Activated CD8-positive, alpha-beta T cell treated with anti-CD3 and anti-CD28 coated beads, Interleukin-2, amount 10 ng/mL, durations not matched to agents 7 days and 5 days (primary cell): ENCODE measurements at regions not wholly inside any gene's neighbourhood (a gene's known extent, or its start where the extent isn't known, plus 50 kb on each side); places are given as distances from the start of the nearest gene placed in this dataset.

ENCODE experiments used
- ATAC-seq: fragments of 150-1000 bp; cut with Tn5 transposase; one replicate; pipeline ENCODE4 v1.10.0; 2021; ENCODE audit warnings: moderate library complexity
- CTCF ChIA-PET: fragments of 350-600 bp; sonication (Branson Sonifier 250); formaldehyde crosslinking; loops from one replicate; lab custom pipeline; 2021; ENCODE audit warnings: antibody characterized with exemption; lab: Charles Lee
- POLR2A ChIA-PET: fragments of 350-600 bp; sonication (Branson Sonifier 250); formaldehyde crosslinking; loops from one replicate; lab custom pipeline; 2021; ENCODE audit warnings: antibody characterized with exemption; lab: Charles Lee
- DNase-seq: peaks from one replicate; pipeline ENCODE4 v3.0.0-alpha.2; 2020
- H3K27ac Mint-ChIP-seq: one replicate; pipeline ENCODE4 v1.8.0; 2021; ENCODE audit warnings: mild to moderate bottlenecking, mixed read lengths
- H3K27me3 Mint-ChIP-seq: one replicate; pipeline ENCODE4 v1.8.0; 2021; ENCODE audit warnings: low read depth, mixed read lengths
- H3K36me3 Mint-ChIP-seq: one replicate; pipeline ENCODE4 v1.8.0; 2021; ENCODE audit warnings: low read depth, mixed read lengths
- H3K4me1 Mint-ChIP-seq: one replicate; pipeline ENCODE4 v1.8.0; 2021; ENCODE audit warnings: low read depth, mixed read lengths
- H3K4me3 Mint-ChIP-seq: one replicate; pipeline ENCODE4 v1.8.0; 2021; ENCODE audit warnings: mild to moderate bottlenecking, mixed read lengths
- H3K9me3 Mint-ChIP-seq: one replicate; pipeline ENCODE4 v1.8.0; 2022; ENCODE audit warnings: mixed read lengths; ENCODE audit not compliant: insufficient read depth

DNA sequence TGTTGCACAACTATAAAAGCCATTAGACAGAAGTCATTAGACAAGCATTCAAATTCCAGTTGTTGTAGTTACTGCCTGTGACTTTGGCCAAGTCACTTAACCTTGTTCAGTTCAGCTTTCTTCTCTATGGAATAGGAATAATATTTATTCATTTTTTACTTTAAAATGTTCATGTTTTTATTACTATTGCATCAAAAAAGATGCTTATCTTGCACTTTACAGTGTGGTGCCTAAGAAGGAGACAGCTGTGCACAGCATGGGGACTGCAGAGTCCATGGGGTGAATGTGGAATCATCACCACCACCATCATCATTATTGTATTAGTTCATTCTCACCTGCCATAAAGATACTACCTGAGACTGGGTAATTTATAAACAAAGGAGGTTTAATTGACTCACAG, 504.2 kb downstream of the SOX2 start:
- Mint-ChIP-seq H3K27me3 (no peaks in the 10 kb centered on the region), H3K4me1 (no peaks in the 10 kb centered on the region), H3K4me3 (no peak overlapping the region), H3K36me3 (no peaks in the 10 kb centered on the region), H3K9me3 (no peaks in the 10 kb centered on the region), H3K27ac (no peak overlapping the region)
- ATAC-seq (no peak), DNase-seq (no peak)
- CTCF ChIA-PET = no interaction called here
- POLR2A ChIA-PET = no interaction called here

DNA sequence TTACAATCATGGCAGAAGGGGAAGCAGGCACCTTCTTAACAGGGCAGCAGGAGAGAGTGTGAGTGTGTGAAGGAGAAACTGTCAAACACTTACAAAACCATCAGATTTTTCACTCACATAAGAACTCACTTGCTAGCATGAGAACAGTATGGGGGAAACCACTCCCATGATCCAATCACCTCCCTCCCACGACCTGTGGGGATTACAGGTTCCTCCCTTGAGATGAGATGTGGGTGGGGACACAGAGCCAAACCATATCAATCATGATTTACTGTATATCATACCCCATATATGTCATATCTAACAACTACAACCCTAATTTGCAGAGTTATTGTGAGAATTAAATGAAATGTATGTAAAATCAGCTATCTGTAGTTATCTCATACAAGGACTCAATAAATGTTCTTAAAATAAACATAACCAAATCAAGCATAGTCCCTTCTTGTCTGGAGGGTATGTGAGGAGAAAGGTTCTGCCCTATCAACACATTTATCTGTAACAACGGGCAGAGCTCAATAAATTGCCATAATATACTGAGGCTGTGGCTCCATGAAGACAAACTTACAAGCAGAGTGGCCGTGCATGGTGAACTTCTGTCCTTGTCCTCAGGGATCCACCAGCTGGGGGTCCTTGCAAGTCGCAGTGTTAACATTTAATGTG, 504.7 kb downstream of the SOX2 start:
- H3K9me3 Mint-ChIP-seq = no peaks in the 10 kb centered on the region
- no peaks in the 10 kb centered on the region for H3K36me3 Mint-ChIP-seq
- no peak for DNase-seq
- CTCF ChIA-PET = no interaction called here
- no peaks in the 10 kb centered on the region for H3K4me1 Mint-ChIP-seq
- H3K27ac Mint-ChIP-seq = no peak overlapping the region
- H3K4me3 Mint-ChIP-seq = no peak overlapping the region
- no peaks in the 10 kb centered on the region for H3K27me3 Mint-ChIP-seq
- POLR2A ChIA-PET = no interaction called here
- ATAC-seq = no peak

DNA sequence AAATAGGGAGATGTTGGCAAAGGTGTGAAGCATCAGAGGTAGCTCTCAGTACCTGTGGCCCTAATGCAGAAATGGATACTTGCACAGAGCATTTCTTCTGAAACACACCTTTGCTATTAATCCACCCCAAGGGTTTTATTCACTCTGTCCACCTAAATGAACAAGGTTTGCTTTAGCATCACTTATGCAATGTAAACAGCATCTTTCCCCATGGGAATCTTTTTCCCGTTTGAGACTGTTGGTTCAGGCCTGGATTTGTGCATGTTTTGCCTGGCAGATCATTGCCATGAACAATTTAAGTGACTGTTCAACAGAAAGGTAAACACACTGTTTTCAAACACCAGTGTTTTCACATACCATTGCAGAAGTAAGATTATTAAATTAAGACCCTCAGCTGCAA, 508.3 kb downstream of the SOX2 start:
- no peaks in the 10 kb centered on the region for H3K4me1 Mint-ChIP-seq
- H3K27me3 Mint-ChIP-seq = no peaks in the 10 kb centered on the region
- H3K4me3 Mint-ChIP-seq = no peak overlapping the region
- H3K27ac Mint-ChIP-seq = no peak overlapping the region
- no peaks in the 10 kb centered on the region for H3K36me3 Mint-ChIP-seq
- no peak for DNase-seq
- no peak for ATAC-seq
- CTCF ChIA-PET = no interaction called here
- H3K9me3 Mint-ChIP-seq = no peaks in the 10 kb centered on the region
- POLR2A ChIA-PET = no interaction called here

DNA sequence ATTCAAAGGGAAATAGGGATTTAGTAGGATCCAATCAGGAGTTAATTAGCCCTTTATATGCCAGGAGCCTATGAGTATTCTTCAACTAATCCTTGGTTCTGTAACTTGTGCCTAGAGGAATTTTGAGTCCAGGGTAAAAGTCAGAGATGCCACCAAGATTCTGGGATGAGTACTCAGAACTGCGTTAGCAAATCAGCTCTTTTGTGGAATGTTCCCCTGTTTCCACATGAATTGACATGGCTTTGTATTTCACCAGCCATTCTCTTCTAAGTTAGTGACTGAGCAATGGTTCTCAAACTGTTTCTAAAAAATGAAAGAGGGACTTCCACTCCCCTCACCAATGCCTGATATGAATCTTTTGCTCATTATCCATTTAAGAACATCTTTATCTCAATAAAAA, 508.7 kb downstream of the SOX2 start:
- Mint-ChIP-seq H3K4me3 (no peak overlapping the region), H3K9me3 (no peaks in the 10 kb centered on the region), H3K27ac (no peak overlapping the region), H3K4me1 (no peaks in the 10 kb centered on the region), H3K27me3 (no peaks in the 10 kb centered on the region), H3K36me3 (no peaks in the 10 kb centered on the region)
- ChIA-PET POLR2A (no interaction called here), CTCF (no interaction called here)
- ATAC-seq = no peak
- no peak for DNase-seq

DNA sequence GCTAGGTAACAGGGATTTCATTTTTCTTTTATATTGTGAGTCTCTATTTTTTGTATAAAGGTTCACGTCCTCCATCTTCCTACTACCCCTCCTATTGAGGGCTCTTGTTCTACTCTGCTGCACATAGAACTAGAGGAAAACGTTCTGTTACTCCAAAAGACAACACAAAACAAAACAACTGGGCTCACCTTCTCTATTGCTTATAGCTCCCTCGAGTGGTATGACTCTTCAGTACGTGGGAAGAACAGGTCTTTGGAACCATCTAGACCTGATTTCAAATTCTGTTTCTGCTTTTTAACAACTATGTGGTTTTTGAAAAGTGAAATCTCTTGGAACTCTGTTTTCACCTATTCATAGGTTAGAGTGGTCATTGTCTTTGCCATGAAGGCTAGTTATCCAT, 515.3 kb downstream of the SOX2 start:
- H3K4me3 Mint-ChIP-seq = no peak overlapping the region
- ATAC-seq = no peak
- H3K9me3 Mint-ChIP-seq = no peaks in the 10 kb centered on the region
- H3K27ac Mint-ChIP-seq = no peak overlapping the region
- H3K27me3 Mint-ChIP-seq = no peaks in the 10 kb centered on the region
- ChIA-PET POLR2A (no interaction called here), CTCF (no interaction called here)
- H3K4me1 Mint-ChIP-seq = no peaks in the 10 kb centered on the region
- no peaks in the 10 kb centered on the region for H3K36me3 Mint-ChIP-seq
- no peak for DNase-seq

DNA sequence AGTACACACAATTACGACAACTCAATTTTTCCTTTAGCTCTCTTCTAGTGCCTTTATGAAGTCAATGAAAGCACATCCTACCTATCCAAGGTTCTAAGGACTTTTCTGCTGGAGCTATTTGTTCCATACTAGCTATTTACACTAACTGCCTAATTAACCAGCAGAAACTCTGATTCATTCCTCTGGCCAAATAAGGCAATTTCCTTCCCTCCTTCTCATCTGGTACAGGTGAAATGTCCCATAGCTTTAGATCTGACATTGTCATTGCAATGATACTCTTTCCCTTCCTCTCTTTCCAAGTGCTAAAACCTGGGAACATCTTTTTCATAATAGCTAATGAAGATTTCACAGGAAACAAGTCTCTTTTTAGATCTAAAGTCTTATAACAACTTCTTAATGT, 521.7 kb downstream of the SOX2 start:
- POLR2A ChIA-PET = no interaction called here
- no peak for DNase-seq
- Mint-ChIP-seq H3K4me1 (no peaks in the 10 kb centered on the region), H3K36me3 (no peaks in the 10 kb centered on the region), H3K27me3 (no peaks in the 10 kb centered on the region), H3K9me3 (no peaks in the 10 kb centered on the region), H3K4me3 (no peak overlapping the region), H3K27ac (no peak overlapping the region)
- CTCF ChIA-PET = no interaction called here
- ATAC-seq = no peak

DNA sequence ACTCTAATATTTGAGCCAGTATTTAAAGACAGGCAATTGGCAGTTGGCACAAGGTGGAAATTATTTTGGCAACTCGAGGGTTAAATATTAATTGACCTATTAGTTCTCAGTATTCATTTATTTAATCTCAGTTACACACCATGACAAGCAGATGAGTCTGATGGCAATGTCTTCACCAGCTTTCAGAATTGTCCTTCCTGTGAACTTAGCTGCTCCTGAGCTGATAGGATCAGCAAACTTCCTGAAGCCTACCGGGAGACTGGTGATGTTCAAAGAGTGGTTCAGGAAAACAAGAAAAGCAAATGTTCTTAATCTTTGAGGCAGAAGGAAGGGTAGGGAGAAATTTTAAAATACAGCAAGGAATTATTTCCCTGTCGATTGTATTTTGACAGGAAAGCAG, 522.2 kb downstream of the SOX2 start:
- DNase-seq (no peak), ATAC-seq (no peak)
- Mint-ChIP-seq H3K9me3 (no peaks in the 10 kb centered on the region), H3K4me3 (no peak overlapping the region), H3K36me3 (no peaks in the 10 kb centered on the region), H3K27me3 (no peaks in the 10 kb centered on the region), H3K27ac (no peak overlapping the region), H3K4me1 (no peaks in the 10 kb centered on the region)
- CTCF ChIA-PET = no interaction called here
- POLR2A ChIA-PET = no interaction called here

DNA sequence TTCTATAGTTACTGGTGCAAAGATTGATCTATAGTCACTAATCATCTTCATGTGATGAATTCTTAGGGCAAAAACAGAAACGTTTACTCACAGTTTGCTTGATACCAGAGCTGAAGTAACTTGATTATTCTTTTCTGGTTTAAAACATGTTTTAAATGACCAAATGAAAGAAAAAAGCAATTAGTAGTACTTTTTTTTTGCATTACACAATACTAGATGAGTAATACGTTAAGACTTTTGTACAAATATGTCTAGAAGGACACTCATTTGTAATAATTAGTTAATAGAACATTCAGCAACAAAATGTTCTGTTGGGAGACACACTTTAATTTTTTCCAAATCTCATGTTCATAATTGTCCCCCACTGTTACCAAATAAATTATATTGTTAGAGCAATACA, 523.2 kb downstream of the SOX2 start:
- H3K9me3 Mint-ChIP-seq = no peaks in the 10 kb centered on the region
- no peak overlapping the region for H3K4me3 Mint-ChIP-seq
- ChIA-PET CTCF (no interaction called here), POLR2A (no interaction called here)
- H3K27ac Mint-ChIP-seq = no peak overlapping the region
- no peaks in the 10 kb centered on the region for H3K27me3 Mint-ChIP-seq
- ATAC-seq (no peak), DNase-seq (no peak)
- H3K36me3 Mint-ChIP-seq = no peaks in the 10 kb centered on the region
- no peaks in the 10 kb centered on the region for H3K4me1 Mint-ChIP-seq

DNA sequence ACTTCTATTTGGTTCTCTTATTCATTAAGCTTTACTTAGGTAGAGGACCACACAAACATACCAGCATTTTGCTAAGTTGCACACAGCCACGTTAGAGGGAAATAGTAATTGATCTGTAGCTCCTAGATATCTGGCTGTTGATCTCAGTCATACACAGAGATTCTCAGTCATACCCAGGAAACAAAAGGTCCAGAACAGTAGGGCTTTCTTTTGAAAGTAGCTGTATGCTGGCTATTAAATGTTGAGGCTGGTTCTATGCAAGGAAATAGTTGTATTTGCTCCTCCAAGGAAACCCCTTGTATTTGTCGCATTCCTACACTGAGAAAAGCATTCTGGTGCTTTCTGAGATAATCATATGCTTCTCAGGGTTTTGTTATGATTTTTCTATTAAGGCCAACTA, 523.8 kb downstream of the SOX2 start:
- H3K4me1 Mint-ChIP-seq = no peaks in the 10 kb centered on the region
- H3K36me3 Mint-ChIP-seq = no peaks in the 10 kb centered on the region
- no peak overlapping the region for H3K27ac Mint-ChIP-seq
- no peak overlapping the region for H3K4me3 Mint-ChIP-seq
- POLR2A ChIA-PET = no interaction called here
- CTCF ChIA-PET = no interaction called here
- DNase-seq = no peak
- no peak for ATAC-seq
- no peaks in the 10 kb centered on the region for H3K9me3 Mint-ChIP-seq
- H3K27me3 Mint-ChIP-seq = no peaks in the 10 kb centered on the region

DNA sequence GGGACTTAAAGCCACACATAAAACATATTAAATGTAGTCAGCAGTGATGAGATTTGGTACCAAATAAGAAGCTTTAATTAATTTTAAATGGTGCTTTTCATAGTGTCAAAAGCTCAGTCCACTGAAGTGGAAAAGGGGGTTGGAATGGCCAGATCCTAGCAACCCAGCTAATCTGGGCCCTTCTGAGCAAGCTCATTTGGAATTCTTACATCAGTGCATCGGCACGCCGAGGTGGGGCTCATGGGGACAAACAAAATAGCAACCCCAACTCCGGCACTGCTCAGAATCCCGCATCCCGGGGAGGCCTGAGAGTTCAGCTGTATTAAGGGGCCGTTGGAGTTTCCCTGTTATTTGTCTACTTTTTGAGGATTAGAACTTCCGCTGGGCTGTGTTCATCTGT, 526.4 kb downstream of the SOX2 start:
- no peak overlapping the region for H3K4me3 Mint-ChIP-seq
- no peak overlapping the region for H3K27ac Mint-ChIP-seq
- ATAC-seq (no peak), DNase-seq (no peak)
- ChIA-PET POLR2A (no interaction called here), CTCF (no interaction called here)
- no peaks in the 10 kb centered on the region for H3K9me3 Mint-ChIP-seq
- no peaks in the 10 kb centered on the region for H3K27me3 Mint-ChIP-seq
- H3K4me1 Mint-ChIP-seq = no peaks in the 10 kb centered on the region
- H3K36me3 Mint-ChIP-seq = no peaks in the 10 kb centered on the region

DNA sequence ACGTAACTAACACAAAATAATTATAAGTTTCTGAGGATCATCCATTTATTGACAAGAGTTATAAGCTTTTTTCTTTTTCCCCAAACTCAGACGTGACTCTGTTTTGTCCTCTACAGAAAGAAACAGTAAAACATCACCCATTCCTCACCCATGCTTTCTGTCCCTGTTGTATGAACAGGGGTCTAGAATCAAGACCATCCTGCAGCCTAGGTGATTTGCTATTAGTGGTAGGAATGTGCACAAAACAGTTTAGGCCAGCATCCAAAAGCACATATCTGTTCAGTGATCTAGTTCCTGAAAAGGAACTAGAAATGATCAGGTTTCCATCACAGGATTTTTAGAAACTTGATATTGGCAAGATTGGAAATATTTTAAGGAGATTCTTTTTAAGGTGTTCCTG, 527.6 kb downstream of the SOX2 start:
- DNase-seq = no peak
- Mint-ChIP-seq H3K27me3 (no peaks in the 10 kb centered on the region), H3K27ac (no peak overlapping the region), H3K36me3 (no peaks in the 10 kb centered on the region), H3K4me1 (no peaks in the 10 kb centered on the region), H3K4me3 (no peak overlapping the region), H3K9me3 (no peaks in the 10 kb centered on the region)
- POLR2A ChIA-PET = no interaction called here
- no peak for ATAC-seq
- CTCF ChIA-PET = no interaction called here

DNA sequence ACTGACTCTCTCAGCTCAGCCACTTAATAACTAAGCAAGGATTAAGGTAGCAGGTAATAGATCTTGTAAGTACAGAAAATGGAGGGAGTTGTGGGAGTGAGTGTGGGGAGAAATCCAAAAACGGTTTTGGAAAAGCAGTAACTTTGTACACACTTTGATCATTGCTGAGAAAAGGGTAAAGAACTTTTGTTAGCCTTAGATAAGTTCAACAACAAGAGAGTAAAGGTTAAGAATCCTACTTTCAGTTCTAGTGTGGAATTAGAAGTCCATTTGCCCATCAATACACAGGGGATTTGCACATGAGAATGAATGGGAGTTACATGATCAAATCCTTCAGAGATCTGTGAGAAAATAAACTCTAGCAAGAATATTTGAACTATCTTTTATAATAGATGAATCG, 528.7 kb downstream of the SOX2 start:
- ChIA-PET POLR2A (no interaction called here), CTCF (no interaction called here)
- Mint-ChIP-seq H3K9me3 (no peaks in the 10 kb centered on the region), H3K36me3 (no peaks in the 10 kb centered on the region), H3K27ac (no peak overlapping the region), H3K4me3 (no peak overlapping the region), H3K27me3 (no peaks in the 10 kb centered on the region), H3K4me1 (no peaks in the 10 kb centered on the region)
- DNase-seq = no peak
- ATAC-seq = no peak

DNA sequence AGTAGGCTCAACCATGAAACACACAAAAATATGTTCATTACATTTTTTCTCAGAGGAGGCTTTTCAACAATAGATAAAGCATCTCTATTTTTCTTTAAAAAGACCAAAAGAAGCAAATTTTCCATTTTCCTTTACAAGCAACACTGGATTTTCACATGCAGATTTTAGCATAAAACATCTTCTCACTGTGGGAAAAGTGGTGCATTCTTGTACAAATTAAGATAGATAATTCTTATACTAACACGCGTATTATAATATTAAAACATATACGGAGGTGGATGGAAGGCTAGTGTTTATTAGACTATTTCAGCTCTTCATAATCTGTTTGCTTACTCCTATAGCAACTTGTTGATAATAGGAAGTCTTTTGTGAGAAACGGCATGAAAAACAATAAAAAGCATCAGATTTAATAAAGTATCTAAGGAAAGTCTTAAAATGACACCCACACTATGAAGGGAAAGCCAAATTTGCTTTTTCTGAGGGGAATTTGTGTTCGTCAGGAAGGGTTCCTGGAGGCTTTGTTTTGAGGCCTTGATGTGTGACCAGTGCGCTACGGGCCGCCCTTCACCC, 529.6 kb downstream of the SOX2 start:
- DNase-seq (no peak), ATAC-seq (no peak)
- no peaks in the 10 kb centered on the region for H3K36me3 Mint-ChIP-seq
- H3K4me1 Mint-ChIP-seq = no peaks in the 10 kb centered on the region
- no peak overlapping the region for H3K27ac Mint-ChIP-seq
- no peaks in the 10 kb centered on the region for H3K9me3 Mint-ChIP-seq
- POLR2A ChIA-PET = no interaction called here
- CTCF ChIA-PET = no interaction called here
- H3K4me3 Mint-ChIP-seq = no peak overlapping the region
- no peaks in the 10 kb centered on the region for H3K27me3 Mint-ChIP-seq
